ENCODE measurements at regions not wholly inside any gene's neighbourhood (a gene's known extent, or its start where the extent isn't known, plus 50 kb on each side); places are given as distances from the start of the nearest gene placed in this dataset.

DNA sequence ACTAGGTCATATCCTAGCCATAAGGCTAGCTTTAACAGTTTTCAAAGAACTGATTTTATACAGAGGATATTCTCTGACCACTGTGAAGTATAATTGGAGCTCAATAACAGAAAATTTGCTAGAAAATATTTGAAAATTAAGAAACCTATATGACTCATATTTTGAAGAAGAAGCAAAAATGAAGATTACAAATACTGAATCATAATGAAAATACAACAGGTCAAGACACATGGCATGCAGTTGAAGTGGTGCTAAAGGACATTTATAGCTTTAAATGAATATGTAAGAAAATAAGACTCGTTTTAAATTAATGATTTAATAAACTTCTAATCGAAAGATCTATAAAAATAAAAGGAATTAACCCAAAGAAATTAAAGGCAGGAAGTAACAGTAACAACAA lies 1234.6 kb downstream of the SLC16A7 start:
- H3K4me1 ChIP-seq, result no peaks in the 10 kb centered on the region
- no peak for DNase-seq (ENCODE audit: low spot score in 2 of 2)
- H3K9me3 ChIP-seq, result no peaks in the 10 kb centered on the region
- H3K36me3 ChIP-seq, result no peaks in the 10 kb centered on the region
- TF ChIP-seq POLR2A (IDR thresholded peaks at IDR 0.05) (no peak), POLR2AphosphoS5 (IDR thresholded peaks at IDR 0.05) (no peak)
- TF ChIP-seq, protein P1, sequence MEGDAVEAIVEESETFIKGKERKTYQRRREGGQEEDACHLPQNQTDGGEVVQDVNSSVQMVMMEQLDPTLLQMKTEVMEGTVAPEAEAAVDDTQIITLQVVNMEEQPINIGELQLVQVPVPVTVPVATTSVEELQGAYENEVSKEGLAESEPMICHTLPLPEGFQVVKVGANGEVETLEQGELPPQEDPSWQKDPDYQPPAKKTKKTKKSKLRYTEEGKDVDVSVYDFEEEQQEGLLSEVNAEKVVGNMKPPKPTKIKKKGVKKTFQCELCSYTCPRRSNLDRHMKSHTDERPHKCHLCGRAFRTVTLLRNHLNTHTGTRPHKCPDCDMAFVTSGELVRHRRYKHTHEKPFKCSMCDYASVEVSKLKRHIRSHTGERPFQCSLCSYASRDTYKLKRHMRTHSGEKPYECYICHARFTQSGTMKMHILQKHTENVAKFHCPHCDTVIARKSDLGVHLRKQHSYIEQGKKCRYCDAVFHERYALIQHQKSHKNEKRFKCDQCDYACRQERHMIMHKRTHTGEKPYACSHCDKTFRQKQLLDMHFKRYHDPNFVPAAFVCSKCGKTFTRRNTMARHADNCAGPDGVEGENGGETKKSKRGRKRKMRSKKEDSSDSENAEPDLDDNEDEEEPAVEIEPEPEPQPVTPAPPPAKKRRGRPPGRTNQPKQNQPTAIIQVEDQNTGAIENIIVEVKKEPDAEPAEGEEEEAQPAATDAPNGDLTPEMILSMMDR (IDR thresholded peaks at IDR 0.05), result no peak
- H3K4me3 ChIP-seq, result no peak overlapping the region
- intact Hi-C loops (cut with DNase I; ENCODE audit: low total_unique reads), result no loop called here
- H3K27ac ChIP-seq, result no peak overlapping the region
- no peaks in the 10 kb centered on the region for H3K27me3 ChIP-seq

DNA sequence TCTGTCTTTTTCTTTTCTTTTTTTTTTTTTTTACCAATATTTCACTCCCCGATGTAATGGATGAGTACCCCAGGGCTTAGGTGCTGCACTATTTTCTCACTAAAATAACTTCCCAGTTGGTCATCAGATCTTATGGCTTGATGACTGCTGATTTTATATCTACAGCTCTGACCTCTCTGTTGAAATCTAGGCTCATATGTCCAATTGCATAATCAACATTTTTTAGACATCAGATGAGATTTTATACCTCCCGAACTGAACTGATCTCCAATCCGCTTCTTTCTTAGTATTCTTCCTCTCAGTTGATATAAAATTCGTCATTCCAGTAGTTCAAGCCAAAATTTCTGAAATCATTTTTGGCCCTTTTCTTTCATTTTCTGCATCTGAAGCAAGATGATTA lies 1236.5 kb downstream of the SLC16A7 start:
- TF ChIP-seq, protein P1 (IDR thresholded peaks at IDR 0.05), result no peak
- TF ChIP-seq POLR2AphosphoS5 (IDR thresholded peaks at IDR 0.05) (no peak), POLR2A (IDR thresholded peaks at IDR 0.05) (no peak)
- Histone ChIP-seq H3K27ac (no peak overlapping the region), H3K9me3 (no peaks in the 10 kb centered on the region), H3K27me3 (no peaks in the 10 kb centered on the region), H3K4me3 (no peak overlapping the region), H3K36me3 (no peaks in the 10 kb centered on the region), H3K4me1 (no peaks in the 10 kb centered on the region)
- DNase-seq (ENCODE audit: low spot score in 2 of 2), result no peak
- intact Hi-C loops (cut with DNase I; ENCODE audit: low total_unique reads), result no loop called here

GRCh38 chr12:60834372-60834771 lies 1238.5 kb downstream of the SLC16A7 start:
- Histone ChIP-seq H3K4me3 (no peak overlapping the region), H3K27me3 (no peaks in the 10 kb centered on the region), H3K4me1 (no peaks in the 10 kb centered on the region), H3K36me3 (no peaks in the 10 kb centered on the region), H3K27ac (no peak overlapping the region), H3K9me3 (no peaks in the 10 kb centered on the region)
- intact Hi-C loops (cut with DNase I; ENCODE audit: low total_unique reads), result no loop called here
- no peak for DNase-seq (ENCODE audit: low spot score in 2 of 2)
- TF ChIP-seq POLR2AphosphoS5 (IDR thresholded peaks at IDR 0.05) (no peak), POLR2A (IDR thresholded peaks at IDR 0.05) (no peak)
- TF ChIP-seq, protein P1 (IDR thresholded peaks at IDR 0.05), result no peak

- no peak overlapping the region for H3K27ac ChIP-seq
- H3K27me3 ChIP-seq, result no peaks in the 10 kb centered on the region
- TF ChIP-seq POLR2A (IDR thresholded peaks at IDR 0.05) (no peak), POLR2AphosphoS5 (IDR thresholded peaks at IDR 0.05) (no peak)
- TF ChIP-seq, protein P1 (IDR thresholded peaks at IDR 0.05), result no peak
- no peak overlapping the region for H3K4me3 ChIP-seq
- intact Hi-C loops (cut with DNase I; ENCODE audit: low total_unique reads), result no loop called here
- no peak for DNase-seq (ENCODE audit: low spot score in 2 of 2)
- no peaks in the 10 kb centered on the region for H3K4me1 ChIP-seq
- no peaks in the 10 kb centered on the region for H3K36me3 ChIP-seq
- H3K9me3 ChIP-seq, result no peaks in the 10 kb centered on the region
Measured at GRCh38 chr12:60834806-60835205, 1239.0 kb downstream of the SLC16A7 start.

- H3K36me3 ChIP-seq, result no peaks in the 10 kb centered on the region
- H3K27ac ChIP-seq, result no peak overlapping the region
- no peak for DNase-seq (ENCODE audit: low spot score in 2 of 2)
- TF ChIP-seq, protein P1 (IDR thresholded peaks at IDR 0.05), result no peak
- TF ChIP-seq POLR2A (IDR thresholded peaks at IDR 0.05) (no peak), POLR2AphosphoS5 (IDR thresholded peaks at IDR 0.05) (no peak)
- H3K27me3 ChIP-seq, result no peaks in the 10 kb centered on the region
- no peak overlapping the region for H3K4me3 ChIP-seq
- no peaks in the 10 kb centered on the region for H3K9me3 ChIP-seq
- no peaks in the 10 kb centered on the region for H3K4me1 ChIP-seq
- intact Hi-C loops (cut with DNase I; ENCODE audit: low total_unique reads), result no loop called here
Measured at GRCh38 chr12:60836651-60837050, 1240.8 kb downstream of the SLC16A7 start.

All from breast epithelium (tissue), 4 donors.